HuH-7.5 (cell line): ENCODE measurements at regions not wholly inside any gene's neighbourhood (a gene's known extent, or its start where the extent isn't known, plus 50 kb on each side); places are given as distances from the start of the nearest gene placed in this dataset.
"Not testable (repeated sequence)": the region's sequence is repeated elsewhere in the genome, so short reads cannot be mapped to it uniquely, and the experiment has no call there.

Experiments
- DNase-seq: peaks from one replicate; pipeline ENCODE4 v3.0.0; 2011; ENCODE audit warnings: low spot score

- DNase-seq = no peak
Observed at GRCh38 chr5:113721171-113721570, 207.7 kb downstream of the YTHDC2 start.

- no peak for DNase-seq
Observed at GRCh38 chr5:113723021-113723420, 209.5 kb downstream of the YTHDC2 start.

- DNase-seq = no peak
Observed at GRCh38 chr5:113735751-113736150, 222.3 kb downstream of the YTHDC2 start.

GRCh38 chr5:113742176-113742575, 228.7 kb downstream of the YTHDC2 start:
- no peak for DNase-seq

- no peak for DNase-seq
Observed at GRCh38 chr5:113742639-113743038, 229.1 kb downstream of the YTHDC2 start.

- no peak for DNase-seq
Observed at GRCh38 chr5:113748403-113748802, 234.9 kb downstream of the YTHDC2 start.

GRCh38 chr5:113749334-113749733, 235.8 kb downstream of the YTHDC2 start:
- no peak for DNase-seq

- not testable (repeated sequence) for DNase-seq
Observed at GRCh38 chr5:113753182-113753581, 239.7 kb downstream of the YTHDC2 start.

GRCh38 chr5:113755516-113755915, 242.0 kb downstream of the YTHDC2 start:
- no peak for DNase-seq

GRCh38 chr5:113757508-113757907, 244.0 kb downstream of the YTHDC2 start:
- DNase-seq = no peak

- DNase-seq = no peak
Observed at GRCh38 chr5:113759505-113759904, 246.0 kb downstream of the YTHDC2 start.

- DNase-seq = no peak
Observed at GRCh38 chr5:113760486-113760885, 247.0 kb downstream of the YTHDC2 start.

GRCh38 chr5:113761594-113761993, 248.1 kb downstream of the YTHDC2 start:
- DNase-seq = no peak

GRCh38 chr5:113764382-113764781, 250.9 kb downstream of the YTHDC2 start:
- DNase-seq = no peak

GRCh38 chr5:113766827-113767226, 253.3 kb downstream of the YTHDC2 start:
- DNase-seq = not testable (repeated sequence)

- DNase-seq = no peak
Observed at GRCh38 chr5:113770648-113771047, 257.2 kb downstream of the YTHDC2 start.

GRCh38 chr5:113771483-113771882, 258.0 kb downstream of the YTHDC2 start:
- no peak for DNase-seq

- DNase-seq = no peak
Observed at GRCh38 chr5:113776168-113776567, 262.7 kb downstream of the YTHDC2 start.

GRCh38 chr5:113776832-113777525, 263.5 kb downstream of the YTHDC2 start:
- no peak for DNase-seq

GRCh38 chr5:113778147-113778546, 264.7 kb downstream of the YTHDC2 start:
- no peak for DNase-seq

- no peak for DNase-seq
Observed at GRCh38 chr5:113788141-113788655, 274.7 kb downstream of the YTHDC2 start.

- no peak for DNase-seq
Observed at GRCh38 chr5:113789769-113790168, 276.3 kb downstream of the YTHDC2 start.

- no peak for DNase-seq
Observed at GRCh38 chr5:113792806-113793205, 279.3 kb downstream of the YTHDC2 start.

GRCh38 chr5:113794981-113795380, 281.5 kb downstream of the YTHDC2 start:
- DNase-seq = no peak
